AG08395 (cell line): ENCODE measurements at regions not wholly inside any gene's neighbourhood (a gene's known extent, or its start where the extent isn't known, plus 50 kb on each side); places are given as distances from the start of the nearest gene placed in this dataset.

Experiments used
- DNase-seq: peaks from one replicate; pipeline ENCODE4 v3.0.0; 2012; ENCODE audit warnings: mixed read lengths, low spot score

DNA sequence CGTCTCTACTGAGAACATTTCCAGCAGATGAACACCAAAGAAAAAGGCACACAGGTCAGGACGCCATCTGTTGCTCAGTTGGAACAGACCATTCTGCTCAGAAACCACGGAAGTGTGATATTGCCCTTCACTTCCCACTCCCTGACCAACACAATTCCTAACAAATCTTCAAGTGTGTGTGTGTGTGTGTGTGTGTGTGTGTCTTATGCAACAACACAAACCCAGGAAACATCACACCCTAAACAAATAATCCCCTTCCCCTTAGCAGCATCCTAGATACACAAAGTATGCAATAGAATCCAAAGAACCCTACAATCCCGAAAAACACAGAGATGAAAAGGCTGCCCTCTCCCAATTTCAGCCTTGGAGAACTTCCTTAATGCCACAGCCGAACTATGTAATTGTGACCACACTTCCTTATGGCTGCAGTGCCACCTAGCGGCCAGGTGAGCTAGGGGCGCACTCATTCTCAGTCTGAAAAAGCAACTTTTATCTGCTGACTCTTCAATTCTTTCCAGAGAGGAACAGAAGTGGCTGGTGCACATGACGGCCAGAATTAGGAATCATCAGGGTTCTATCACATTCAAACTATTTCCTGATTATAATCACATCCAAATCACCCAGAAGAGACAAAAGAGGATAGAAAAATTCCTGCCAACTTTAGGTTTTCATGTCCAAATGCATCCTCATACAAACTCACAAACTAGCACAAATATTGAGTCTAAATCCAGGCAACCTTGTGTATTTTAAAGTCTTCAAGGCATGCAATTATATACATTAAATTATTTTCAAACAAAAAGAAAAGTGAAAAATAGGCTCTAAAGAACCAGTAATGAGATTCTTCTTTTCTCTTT lies 164.9 kb downstream of the DHX15 start:
- peak; percentile 84 for DNase-seq

DNA sequence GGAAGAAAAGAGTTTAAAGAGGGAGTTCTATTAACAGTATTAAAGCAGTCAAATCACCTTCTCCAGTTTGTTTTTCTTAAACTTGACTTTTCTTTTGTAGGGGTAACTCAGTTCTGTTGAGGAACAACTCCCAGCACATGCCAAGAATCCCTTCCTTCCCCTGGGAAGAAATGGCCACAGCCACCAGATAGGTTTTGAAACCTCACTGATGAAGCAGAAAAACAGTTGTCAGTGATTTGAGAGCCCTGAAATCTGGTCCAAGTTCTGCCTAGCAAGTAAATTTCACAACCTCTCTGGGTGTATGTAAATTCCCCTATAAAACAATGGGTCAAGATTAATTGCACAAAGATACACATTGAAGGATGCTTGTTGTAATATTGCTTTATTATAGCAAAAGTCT lies 167.1 kb downstream of the DHX15 start:
- DNase-seq = no peak

DNA sequence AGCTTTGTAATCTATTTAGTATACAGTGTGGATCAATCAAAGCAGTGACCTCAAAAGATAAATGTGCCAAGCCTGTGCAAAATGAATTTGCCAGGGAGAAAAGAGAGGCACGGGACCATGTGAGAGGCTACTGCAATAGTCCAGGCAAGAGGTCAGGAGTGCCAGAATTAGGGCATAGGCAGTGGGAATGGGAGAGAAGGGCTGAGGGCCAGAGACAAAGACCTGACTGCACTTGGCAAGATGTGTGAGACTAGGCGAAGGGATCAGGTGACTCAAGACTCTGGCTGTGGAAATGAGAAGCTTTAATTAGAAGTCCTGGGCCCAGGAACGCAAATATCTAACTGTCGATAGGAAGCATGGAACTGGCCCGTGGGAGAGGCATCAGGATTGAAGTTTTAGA lies 168.1 kb downstream of the DHX15 start:
- no peak for DNase-seq

DNA sequence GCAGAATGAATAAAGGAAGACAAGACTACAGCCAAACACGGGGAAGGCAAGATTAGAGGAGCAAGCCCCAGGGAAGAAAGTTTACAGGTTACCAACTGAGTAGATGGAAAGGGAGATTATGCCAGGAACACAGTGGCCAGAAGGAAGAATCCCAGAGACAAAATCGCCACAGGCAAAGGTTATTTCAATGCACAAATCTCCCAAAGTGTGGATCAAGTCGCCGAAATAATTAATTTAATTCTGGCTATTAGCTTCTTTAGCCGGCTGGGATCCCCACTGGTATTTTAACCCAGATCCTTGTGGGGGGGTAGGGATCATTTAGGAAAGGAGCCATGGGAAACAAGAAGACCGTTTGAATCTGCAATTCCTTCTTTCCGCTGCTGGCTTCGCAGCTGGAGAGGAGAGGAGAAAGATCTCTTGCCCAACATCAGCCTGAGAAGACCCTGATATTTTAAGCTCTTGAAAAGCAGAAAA lies 171.0 kb downstream of the DHX15 start:
- DNase-seq = no peak

GRCh38 chr4:24411806-24412205 lies 172.5 kb downstream of the DHX15 start:
- no peak for DNase-seq

GRCh38 chr4:24411299-24411698 lies 173.1 kb downstream of the DHX15 start:
- no peak for DNase-seq

DNA sequence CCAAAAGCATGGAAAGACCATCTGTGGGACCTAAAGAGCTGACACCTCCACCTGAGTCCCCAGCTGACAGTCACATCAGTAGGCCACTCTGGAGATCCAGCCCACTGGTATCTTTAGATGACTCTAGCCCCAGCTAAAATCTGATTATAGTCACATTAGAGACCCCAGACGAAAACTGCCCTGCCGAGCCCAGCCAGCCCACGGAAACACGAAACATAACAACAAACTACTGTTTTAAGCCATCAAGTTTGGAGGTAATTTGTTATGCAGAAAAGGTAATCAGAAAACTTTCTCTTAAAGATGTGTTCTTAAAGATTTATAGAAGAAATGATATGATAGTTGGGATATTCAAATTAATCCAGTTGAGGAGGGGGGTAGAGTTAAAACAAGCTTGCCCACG lies 175.7 kb downstream of the DHX15 start:
- no peak for DNase-seq

DNA sequence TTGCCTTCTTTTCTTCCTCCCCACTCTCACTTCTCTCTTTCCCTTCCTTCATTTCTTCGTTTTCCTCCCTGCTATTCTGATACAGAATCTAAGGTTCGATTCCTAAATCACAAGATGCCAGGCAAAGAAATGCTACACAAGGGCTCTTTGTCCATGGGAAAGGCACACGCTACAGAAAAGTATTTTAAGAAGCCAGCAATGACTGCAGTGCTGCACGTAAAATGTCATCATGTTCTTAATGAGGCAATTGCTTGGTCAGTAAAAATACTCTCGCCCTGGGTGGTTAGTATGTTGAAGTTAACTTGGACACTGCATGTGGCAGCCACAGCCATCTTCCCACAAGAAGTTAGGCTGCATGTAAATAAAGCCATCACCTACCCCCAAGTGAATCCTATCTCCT lies 178.4 kb downstream of the DHX15 start:
- DNase-seq = no peak

GRCh38 chr4:24405341-24405740 lies 179.0 kb downstream of the DHX15 start:
- DNase-seq = no peak

DNA sequence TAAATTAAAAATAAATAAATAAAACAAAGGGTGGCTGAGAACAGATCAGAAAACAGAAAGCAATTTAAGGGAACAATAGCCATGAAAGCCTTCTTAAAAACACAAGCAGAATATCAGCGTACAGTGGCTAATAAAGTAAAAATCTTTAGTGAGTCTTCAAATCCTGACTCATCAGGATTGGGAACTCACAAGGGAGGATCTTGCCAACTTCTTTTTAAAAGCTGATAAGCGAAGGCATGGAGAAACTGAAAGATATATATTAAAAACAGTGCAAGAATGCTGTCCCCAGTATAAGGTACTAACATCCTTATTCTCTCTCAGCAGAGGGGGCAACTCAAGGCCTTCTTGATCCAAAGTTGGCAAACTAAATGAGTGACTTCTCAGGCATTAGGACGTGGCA lies 180.1 kb downstream of the DHX15 start:
- DNase-seq = no peak

GRCh38 chr4:24403265-24403664 lies 181.1 kb downstream of the DHX15 start:
- no peak for DNase-seq

GRCh38 chr4:24400537-24400936 lies 183.8 kb downstream of the DHX15 start:
- DNase-seq = no peak

DNA sequence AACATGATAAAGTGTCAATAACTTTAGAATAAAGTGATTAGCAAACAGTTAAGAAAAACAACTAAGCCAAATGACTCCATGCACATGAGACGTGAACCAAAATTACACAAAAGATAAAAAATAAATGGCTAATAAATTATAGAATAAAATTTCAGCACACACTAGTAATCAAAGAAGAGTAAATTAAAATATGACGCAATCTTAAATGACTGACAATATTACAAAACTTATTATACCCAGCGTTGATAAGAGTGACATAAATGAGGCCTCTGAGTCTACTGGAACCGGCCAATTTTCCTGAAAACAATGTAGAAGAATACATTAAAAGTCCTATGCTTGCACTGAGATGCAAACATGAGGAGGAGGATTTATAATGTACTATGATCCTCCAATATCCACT lies 187.4 kb downstream of the DHX15 start:
- DNase-seq = no peak

DNA sequence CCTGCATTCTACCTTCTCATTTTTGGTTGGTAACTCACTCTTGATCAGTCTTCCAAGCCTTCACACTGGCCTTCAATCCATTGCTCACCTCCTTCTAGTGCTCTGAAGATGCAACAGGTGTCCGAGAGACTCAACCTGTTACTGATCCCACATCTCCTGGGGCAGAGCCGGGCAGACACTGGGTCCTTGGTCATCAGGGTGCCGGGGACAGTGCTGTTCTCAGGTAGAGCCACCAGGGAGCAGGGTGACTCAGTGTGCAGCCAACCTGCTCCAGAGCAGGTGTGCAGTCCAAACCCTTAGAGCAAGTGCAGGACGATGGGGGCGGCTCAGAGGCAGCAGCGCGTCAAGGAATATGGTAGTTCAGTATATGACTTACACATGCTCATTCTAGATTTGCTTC lies 188.4 kb downstream of the DHX15 start:
- DNase-seq = no peak

- peak; percentile 59 for DNase-seq
Measured at GRCh38 chr4:24394041-24394440, 190.3 kb downstream of the DHX15 start.

DNA sequence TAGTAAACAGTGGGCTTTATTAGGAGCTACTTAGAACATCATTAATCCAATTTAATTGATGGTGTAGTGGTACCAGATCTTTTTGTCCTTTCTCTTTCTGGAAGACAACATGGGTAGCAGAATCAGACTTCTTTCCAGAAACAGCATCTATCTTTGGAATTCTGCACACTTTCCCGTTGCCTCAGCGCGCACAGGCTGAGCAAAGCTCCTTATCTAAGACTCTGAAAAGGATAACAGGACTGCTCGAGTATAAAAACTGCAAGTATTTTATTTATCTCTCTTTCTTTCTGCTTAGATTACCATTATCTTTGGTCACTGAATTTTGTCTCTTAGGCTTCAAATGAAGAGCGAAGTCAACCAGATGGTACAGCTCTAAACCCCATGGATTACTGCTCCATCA lies 191.7 kb downstream of the DHX15 start:
- DNase-seq = no peak

DNA sequence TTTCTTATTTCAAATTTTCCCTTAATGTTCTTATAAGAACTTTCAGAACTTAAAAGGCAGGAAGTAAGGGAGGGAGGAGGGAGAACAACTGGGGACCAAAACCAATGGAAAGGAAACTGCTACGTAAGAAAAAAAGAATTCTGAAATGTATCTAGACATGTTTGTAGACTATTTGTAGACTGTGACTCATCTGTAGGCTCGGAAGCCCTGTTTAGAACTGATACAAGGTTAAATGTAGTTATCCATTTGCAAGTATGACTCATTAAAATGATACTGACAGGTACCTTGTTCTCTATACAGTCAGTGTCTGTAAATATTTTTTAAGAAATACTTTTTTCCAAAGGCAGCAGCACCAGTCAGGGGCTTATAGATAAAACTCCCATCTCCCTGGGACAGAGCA lies 202.0 kb downstream of the DHX15 start:
- no peak for DNase-seq

DNA sequence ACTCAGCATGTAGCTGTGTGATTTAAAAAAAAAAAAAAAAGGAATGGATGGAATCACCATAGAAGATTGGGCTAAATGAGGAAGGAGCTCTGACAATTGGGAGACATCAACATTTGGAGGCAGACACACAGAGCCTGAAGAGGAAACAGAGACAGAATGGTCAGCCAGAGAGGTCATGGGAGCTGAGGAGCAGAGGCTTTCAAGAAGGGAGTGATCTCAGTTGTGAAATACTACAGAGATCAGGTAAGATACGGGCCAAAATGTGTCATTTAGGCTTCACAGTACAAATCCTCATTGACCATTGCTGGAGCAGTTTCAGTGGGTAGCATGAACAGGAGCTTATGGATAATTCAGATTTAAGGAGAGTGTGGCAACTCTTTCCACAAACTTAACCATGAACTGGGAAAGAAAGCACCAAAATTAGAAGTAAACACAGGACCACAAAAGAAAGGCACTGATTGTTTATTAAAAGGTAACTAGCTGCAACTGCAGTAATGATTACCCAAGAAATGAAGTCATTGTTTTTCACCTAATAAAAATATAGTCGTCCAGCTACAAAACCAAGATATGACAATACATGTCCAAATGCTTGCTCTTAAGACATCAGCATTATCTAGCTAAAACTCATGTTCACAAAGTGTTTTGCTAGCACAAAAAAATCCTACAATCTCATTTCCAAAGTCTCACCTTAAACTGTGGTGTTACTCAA lies 203.2 kb downstream of the DHX15 start:
- DNase-seq = no peak

GRCh38 chr4:24373704-24374103 lies 210.7 kb downstream of the DHX15 start:
- no peak for DNase-seq

- no peak for DNase-seq
Measured at GRCh38 chr4:24372881-24373280, 211.5 kb downstream of the DHX15 start.

DNA sequence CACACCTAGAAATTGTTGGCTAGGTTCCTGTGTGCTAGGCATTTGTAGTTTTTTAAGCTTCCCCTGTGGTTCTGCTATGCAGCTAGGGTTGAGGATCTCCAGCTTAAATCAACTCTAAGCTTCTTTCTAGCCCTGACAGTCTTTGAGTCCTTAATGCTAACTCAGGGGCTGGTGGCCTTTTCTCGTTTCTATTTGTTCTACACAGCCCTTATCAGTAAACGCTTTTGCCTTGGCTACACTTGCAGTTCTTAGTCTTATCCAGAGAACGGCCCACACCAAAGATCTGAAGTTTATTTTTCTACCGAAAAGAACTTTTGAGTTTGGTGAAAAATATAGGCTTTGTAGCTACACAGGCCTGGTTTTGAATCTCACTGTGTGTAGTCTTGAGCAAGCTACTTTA lies 212.0 kb downstream of the DHX15 start:
- DNase-seq = no peak

- no peak for DNase-seq
Measured at GRCh38 chr4:24370421-24370820, 213.9 kb downstream of the DHX15 start.

DNA sequence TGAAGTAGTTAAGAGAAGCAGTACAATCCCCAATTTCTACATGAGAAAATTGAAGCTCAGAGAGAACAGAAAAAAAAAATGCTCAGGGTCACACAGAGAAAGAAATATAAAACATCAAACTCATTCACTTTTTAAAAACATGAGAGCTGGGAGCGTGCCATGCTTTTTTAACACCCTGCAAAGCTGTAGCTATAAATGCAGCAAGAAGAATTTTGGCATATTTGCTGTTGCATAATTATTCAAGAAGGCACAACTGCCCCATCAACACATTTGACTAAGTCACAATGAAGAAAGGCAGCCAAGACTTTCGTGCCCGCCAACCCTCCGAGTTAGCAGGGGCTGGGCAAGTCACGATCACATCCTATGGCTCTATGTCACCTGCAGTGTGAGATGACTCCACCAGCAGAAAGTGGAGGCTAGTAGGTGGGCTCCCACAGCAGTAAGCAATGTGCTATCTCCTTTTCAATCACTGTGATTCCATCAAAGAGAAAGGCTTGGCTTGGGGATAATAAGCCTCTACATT lies 214.8 kb downstream of the DHX15 start:
- DNase-seq = no peak
